NCI-H128 (cell line): ENCODE measurements at regions not wholly inside any gene's neighbourhood (a gene's known extent, or its start where the extent isn't known, plus 50 kb on each side); places are given as distances from the start of the nearest gene placed in this dataset.

Source experiments
- DNase-seq: peaks from one replicate; lab custom pipeline; 2025; ENCODE audit not compliant: unreplicated experiment; lab: John Stamatoyannopoulos, UW

DNA sequence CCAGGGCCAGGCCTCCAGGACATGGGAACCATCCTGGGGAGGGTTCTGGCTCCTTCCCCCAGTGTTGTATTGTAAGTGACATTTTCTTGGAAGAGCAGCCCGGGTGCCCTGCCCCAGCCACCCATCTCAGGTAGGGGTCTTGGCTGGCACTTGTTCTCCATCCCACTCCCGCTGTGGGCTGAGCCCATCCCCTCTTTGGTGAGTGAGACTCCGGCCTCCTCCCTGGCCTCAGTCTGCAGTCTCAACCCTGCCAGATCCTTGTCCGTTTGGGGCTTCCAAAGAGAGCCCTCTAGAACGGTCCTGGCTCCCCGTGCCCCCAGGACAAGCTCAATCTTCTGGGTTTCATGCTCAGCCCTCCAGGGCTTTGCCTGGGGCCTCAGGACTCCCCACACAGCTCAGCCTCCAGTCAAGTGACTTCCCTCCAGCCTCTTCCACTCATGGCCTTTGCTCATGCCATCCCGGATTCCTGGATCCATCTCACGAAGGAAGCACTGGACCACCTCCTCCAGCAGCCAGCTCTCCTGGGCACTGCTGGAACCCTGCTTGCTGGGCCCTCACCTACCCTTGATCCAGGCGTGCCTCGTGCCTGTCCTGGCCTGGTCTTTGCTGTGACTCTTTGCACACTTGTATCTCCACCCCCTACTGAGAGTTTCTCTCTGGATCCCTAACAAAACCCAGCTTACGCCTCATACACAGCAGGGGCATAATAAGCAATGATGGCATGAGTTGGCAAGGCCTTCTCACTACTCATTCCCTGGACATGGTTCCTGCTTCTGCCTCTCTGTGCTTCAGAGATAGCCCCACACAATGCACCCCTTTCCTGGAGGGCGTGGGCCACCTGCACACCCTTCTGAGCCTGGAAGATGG lies 297.4 kb upstream of the RTL1 start:
- no peak for DNase-seq

GRCh38 chr14:101201535-101202151 lies 298.1 kb upstream of the RTL1 start:
- DNase-seq, result no peak

DNA sequence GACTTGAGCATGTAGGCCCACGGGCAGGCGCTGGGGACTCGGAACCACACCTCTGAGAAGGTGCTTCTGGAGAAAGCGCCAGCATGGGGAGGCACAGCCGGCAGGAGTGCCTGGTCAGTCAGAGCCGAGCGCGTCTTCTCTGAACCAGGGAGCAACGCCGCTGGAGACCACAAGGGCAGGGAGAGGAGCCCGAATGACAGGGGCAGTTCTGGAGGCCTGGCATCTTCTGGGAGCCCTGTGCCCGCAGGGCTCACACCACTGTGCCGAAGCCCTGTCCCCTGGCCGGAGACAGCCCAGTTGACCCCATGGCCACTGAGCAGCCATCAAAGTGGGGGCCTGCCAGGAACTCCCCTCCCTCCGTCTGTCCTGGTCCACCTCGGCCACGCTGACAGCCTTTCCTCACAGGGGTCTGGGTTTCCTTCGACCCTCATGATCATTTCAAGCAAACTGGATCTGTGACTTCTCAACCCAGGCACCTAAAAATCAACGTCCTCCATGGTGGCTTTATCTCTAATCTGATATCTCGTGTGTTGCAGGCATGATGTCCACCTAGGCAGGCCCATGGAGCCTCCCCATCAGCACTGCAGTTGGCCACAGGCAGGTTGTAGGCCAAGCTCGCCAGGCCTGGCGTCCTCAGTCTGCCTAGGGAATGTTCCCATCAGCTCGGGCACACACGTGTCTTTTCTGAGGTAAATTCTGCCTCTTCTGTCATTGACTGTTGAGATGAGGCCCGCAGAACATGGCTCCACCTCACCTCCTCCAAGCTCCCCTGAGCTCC lies 299.3 kb upstream of the RTL1 start:
- DNase-seq, result no peak

DNA sequence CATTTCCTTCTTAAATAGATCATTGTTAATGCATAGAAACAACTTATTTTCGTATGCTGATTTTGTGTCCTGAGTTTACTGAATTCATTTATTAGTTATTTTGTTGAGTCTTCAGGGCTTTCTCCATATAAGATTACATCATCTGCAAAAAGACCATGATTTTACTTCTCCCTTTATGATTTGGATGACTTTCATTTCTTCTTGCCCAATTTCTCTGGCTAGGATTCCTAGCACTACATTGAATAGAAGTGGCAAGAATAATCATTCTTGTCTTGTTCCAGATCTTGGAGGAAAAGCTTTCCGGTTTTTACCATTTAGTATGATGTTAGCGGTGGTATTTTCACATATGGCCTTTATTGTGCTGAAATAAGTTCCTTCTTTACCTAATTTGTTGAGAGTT lies 303.0 kb upstream of the RTL1 start:
- DNase-seq, result no peak

GRCh38 chr14:101207041-101207440 lies 303.5 kb upstream of the RTL1 start:
- DNase-seq, result no peak

DNA sequence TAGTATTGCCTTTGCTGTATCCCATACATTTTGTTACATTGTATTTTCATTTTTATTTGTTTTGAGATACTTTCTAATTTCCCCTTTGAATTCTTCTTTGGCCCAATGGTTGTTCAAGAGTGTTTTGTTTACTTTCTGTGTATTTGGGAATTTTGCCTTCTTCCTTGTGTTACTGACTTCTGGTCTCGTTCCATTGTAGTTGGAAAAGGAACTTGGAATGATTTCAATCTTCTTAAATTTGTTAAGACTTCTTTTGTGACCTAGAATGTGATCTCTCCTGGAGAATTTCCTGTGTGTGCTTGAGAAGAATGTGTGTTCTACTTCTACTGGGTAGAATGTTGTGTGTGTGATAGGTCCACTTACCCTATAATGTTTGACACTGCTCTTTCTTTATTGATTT lies 304.4 kb upstream of the RTL1 start:
- DNase-seq, result no peak

DNA sequence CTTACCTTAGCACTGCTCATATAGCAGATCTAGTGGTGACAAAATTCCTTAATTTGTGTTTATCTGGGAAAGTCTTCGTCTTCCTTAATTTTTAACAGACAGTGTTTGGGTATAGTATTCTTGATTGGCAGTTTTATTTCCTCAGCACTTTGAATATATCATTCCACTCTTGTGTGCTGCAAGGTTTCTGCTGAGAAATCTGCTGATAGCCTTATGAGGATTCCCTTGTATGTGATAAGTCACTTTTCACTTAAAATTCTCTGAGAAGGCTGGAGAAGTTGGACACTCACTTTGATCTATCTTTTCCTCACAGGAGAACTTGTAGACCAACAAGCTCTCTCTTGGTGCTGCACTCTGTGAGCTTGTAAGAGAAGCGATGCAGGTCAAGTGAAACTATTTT lies 306.1 kb upstream of the RTL1 start:
- DNase-seq, result no peak

GRCh38 chr14:101215266-101215665 lies 311.7 kb upstream of the RTL1 start:
- DNase-seq, result no peak

DNA sequence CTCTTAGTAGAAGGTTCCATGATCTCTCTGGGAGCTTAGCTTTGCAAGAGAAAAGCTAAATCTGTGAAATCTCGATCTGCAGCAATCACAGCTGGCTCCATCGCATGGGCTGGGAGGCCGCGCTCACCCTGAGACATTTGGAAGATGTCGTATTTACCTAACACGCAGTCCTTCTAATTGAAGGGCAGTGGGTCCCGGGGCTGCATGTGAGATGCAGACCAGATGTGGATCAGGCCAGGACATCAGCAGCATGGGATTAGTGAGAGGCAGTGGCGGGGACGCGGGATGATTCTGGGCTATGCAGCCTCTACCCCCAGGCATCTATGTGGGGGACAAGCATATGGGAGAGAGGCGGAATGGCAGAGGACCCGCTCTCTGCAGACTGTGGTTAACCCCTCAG lies 312.4 kb upstream of the RTL1 start:
- no peak for DNase-seq

DNA sequence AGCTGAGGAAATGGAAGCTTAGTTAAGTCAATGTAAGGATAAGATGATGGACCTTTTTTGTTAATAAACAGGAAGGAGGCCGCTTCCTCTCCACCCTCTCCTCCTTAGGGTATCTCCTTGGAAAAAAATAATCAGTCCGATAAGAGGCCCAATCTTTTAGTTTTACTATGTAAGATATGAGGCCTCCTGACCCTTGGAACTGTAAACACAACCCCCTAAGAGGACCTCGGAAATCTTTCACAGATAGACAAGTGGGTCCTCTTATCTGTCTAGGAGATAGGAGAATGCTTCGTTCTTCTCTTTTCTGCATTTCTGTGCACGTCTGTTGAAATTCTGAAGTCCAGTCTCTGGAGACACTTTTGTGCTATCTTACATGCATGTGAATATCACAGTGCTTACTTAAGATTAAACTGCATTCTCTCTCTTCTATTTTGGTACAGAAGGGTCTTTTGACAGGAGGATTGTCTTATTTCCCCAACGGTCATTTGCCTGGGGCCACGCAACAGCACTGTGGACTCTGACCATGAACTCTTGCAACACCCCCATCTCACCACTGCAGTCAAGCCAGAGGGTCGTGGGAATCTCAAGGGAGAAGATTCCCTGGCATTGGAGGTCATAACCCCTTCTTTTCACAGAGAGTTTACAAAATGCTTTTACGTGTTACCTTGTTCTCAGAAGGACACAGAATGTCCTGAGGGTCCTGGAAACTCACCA lies 313.0 kb upstream of the RTL1 start:
- no peak for DNase-seq

- DNase-seq, result no peak
Observed at GRCh38 chr14:101217080-101217463, 313.6 kb upstream of the RTL1 start.

DNA sequence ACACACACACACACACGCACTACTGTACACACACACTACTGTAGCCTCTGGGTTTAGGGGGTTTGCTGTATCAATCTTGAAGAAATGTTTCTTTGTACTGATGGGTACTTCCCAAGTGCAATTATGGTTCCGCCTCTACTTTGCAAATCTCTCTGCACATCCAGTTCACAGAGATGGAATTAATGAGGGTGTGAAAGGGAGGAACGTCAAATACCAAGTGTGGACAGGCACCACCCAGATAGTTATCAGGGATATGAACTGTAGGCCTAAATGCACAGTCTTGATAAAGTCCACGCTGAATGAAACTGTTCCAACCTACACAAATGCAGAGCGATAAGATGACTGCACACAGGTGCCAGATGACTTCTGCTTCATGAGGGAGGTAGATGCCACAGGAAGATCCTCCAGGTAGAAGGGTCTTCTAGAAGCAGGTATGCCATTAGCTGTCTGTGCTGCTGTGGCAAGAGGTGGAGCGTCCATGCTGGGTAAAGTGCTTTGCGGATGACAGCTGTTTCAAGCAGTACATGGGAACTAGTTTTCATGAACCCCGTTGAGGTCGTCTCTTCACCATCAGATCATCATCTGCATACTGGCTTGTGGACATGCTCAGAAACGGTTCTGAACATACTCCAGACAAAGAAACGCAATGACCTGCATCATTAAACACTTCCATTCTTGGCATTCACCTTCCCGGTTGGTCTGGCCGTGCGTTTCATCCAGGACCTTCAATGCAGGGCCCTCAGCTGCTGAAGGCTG lies 314.3 kb upstream of the RTL1 start:
- DNase-seq, result no peak

DNA sequence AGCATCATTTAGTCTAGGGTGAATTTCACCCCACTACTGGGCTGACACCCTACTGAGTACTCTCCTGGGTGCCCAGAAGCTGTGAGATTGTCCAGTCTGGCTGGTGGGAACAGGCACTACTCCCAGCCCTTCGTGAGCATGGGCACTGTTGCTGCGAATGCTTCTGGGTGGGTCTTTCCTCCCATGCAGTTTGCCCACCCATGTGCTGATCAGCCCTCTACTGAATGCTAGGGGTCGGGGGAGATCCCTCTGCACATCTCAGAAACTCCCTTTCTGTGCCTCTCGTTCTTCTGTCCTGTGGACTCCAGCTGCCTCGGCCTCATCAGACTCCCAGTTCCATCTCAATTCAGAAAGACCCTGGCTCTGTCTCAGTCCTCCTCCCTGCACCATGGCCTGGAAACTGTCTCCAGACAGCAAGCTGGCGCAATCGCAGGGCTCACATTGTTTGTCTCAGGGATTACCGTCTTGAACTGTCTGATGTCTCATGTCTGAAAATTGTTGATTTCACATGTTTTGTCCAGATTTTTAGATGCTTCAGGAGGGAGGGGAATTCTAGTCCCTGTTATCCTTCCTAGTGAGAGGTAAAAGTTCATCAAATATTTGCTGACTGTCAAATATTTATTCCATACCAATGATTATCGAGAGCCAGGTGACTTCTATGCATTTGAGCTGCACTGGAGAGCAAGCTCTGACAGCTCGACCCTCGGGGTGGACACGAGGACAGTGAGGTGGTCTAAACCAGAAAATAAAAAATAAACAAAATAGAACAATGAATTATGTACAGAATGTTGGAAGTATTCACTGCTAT lies 316.6 kb upstream of the RTL1 start:
- no peak for DNase-seq

DNA sequence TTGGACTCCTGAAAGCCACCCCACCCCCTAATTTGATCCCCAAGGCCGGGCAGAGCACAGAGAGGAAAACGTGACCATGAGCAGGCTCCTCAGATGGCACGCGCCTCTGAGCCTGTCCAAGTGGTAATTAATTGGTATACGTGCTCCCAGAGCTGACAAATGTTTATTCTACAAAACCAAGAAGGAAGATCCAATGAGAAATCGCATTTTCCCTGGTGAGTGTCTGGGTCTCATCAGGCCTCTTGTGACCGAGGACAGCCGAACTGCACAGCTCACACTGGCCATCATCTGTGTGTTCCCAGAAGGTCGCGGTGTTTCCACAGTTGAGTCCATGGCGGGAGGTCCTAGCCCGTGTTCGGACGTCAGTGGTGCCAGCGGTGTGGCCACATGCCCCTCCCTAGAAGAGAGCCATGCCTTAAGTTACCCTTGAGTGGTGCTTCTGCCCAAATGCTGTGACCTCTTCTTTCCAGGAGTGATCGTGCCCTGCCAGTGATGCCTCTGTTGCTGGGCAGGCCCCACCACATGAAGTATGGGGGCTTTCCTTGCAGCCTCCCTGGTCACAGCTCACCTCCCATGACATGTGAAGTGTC lies 317.5 kb upstream of the RTL1 start:
- DNase-seq, result no peak

GRCh38 chr14:101221549-101222160 lies 318.1 kb upstream of the RTL1 start:
- no peak for DNase-seq

GRCh38 chr14:101222362-101223070 lies 319.0 kb upstream of the RTL1 start:
- no peak for DNase-seq

GRCh38 chr14:101223127-101223526 lies 319.6 kb upstream of the RTL1 start:
- DNase-seq, result no peak

GRCh38 chr14:101223561-101224162 lies 320.1 kb upstream of the RTL1 start:
- no peak for DNase-seq
